SU-DHL-6 (cell line): ENCODE measurements at regions not wholly inside any gene's neighbourhood (a gene's known extent, or its start where the extent isn't known, plus 50 kb on each side); places are given as distances from the start of the nearest gene placed in this dataset.
A peak's percentile ranks its signal among the peaks of the same experiment; 100 is the strongest.

Experiments used
- H2AFZ ChIP-seq: fragments of 200-600 bp; sonication (generic); 2 replicates; pipeline ENCODE4 v1.6.1; 2014; ENCODE audit warnings: low read depth, mild to moderate bottlenecking, moderate library complexity, mixed read lengths, antibody characterized with exemption, low read length; ENCODE audit not compliant: severe bottlenecking
- H3F3A ChIP-seq: fragments of 200-600 bp; shearing (Covaris generic); 2 replicates; pipeline ENCODE4 v1.6.0; 2016; ENCODE audit warnings: antibody characterized with exemption, mild to moderate bottlenecking; ENCODE audit not compliant: insufficient read depth
- H3K27ac ChIP-seq: fragments of 200-600 bp; sonication (generic); 2 replicates; pipeline ENCODE4 v1.5.1; 2016; ENCODE audit warnings: low read depth, mild to moderate bottlenecking, low read length, moderate library complexity, mixed read lengths
- H3K27me3 ChIP-seq: fragments of 200-600 bp; sonication (generic), shearing (Covaris generic); 2 replicates; pipeline ENCODE4 v1.6.0; 2014; ENCODE audit warnings: mild to moderate bottlenecking, low read length
- H3K36me3 ChIP-seq: fragments of 200-600 bp; sonication (generic); 2 replicates; pipeline ENCODE4 v1.6.1; 2014; ENCODE audit warnings: mild to moderate bottlenecking, low read length, mixed read lengths
- H3K4me2 ChIP-seq: fragments of 300-600, 200-600 bp; shearing (Covaris generic), sonication (generic); 2 replicates; pipeline ENCODE4 v1.6.0; 2014; ENCODE audit warnings: low read length, low read depth, mild to moderate bottlenecking; ENCODE audit not compliant: poor library complexity, severe bottlenecking
- H3K4me3 ChIP-seq: fragments of 200-600 bp; sonication (generic); 2 replicates; pipeline ENCODE4 v1.5.1; 2014; ENCODE audit warnings: antibody characterized with exemption, low read length, mild to moderate bottlenecking, mixed read lengths; ENCODE audit not compliant: insufficient read depth, poor library complexity, severe bottlenecking
- H3K79me2 ChIP-seq: fragments of 200-600 bp; sonication (generic); 2 replicates; pipeline ENCODE4 v1.6.1; 2014; ENCODE audit warnings: mild to moderate bottlenecking, low read length, moderate library complexity; ENCODE audit not compliant: insufficient read depth
- H3K9ac ChIP-seq: fragments of 200-600 bp; sonication (generic); 2 replicates; pipeline ENCODE4 v1.7.0; 2014; ENCODE audit warnings: mild to moderate bottlenecking, low read length
- H3K9me2 ChIP-seq: fragments of 200-600 bp; sonication (generic); replicated peaks from 2 replicates; pipeline ENCODE4 v1.6.1; 2014; ENCODE audit warnings: low read length; ENCODE audit not compliant: insufficient read depth
- H3K9me3 ChIP-seq: fragments of 200-600 bp; sonication (generic); 2 replicates; pipeline ENCODE4 v1.6.1; 2014; ENCODE audit warnings: low read length, mixed read lengths; ENCODE audit not compliant: insufficient read depth
- H4K20me1 ChIP-seq: fragments of 200-600 bp; sonication (generic); 2 replicates; pipeline ENCODE4 v1.6.1; 2014; ENCODE audit warnings: low read depth, mild to moderate bottlenecking, antibody characterized with exemption, low read length, moderate library complexity, mixed read lengths
- EZH2phosphoT487 ChIP-seq: fragments of 200-600 bp; sonication (generic), shearing (Covaris generic); conservative IDR thresholded peaks from 2 replicates; pipeline ENCODE4 v1.6.1; 2018; ENCODE audit warnings: mild to moderate bottlenecking, antibody characterized with exemption, low read length, moderate library complexity, mixed read lengths
- TF ChIP-seq, protein P1 (sequence below): fragments of 200-600 bp; sonication (generic); IDR thresholded peaks from one replicate; pipeline ENCODE4 v1.5.1; 2017; ENCODE audit warnings: antibody characterized with exemption, mild to moderate bottlenecking, low read length, moderate library complexity; ENCODE audit not compliant: insufficient read depth, poor library complexity, severe bottlenecking

DNA sequence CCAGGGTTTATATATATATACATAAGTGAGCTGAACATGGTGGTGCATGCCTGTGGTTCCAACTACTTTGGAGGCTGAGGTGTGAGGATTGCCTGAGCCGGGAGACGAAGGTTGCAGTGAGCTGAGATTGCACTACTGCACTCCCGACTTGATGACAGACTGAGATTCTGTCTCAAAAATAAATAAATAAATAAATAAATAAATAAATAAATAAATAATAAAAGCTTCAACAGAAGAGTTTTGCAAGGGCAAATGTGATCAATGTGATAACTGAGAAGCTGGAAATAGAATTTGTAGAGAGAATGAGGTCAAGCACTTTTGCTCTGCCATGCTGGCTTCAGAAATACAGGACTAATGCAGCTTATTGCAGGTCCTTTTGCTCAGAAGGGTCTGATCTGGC lies 855.8 kb upstream of the PRMT6 start:
- H3K27me3 ChIP-seq = no peaks in the 10 kb centered on the region
- no peaks in the 10 kb centered on the region for H3K9me3 ChIP-seq
- H3K79me2 ChIP-seq = no peaks in the 10 kb centered on the region
- no peak overlapping the region for H3K4me2 ChIP-seq
- no peaks in the 10 kb centered on the region for H4K20me1 ChIP-seq
- no peak overlapping the region for H2AFZ ChIP-seq
- no peak overlapping the region for H3K9ac ChIP-seq
- H3K27ac ChIP-seq = no peak overlapping the region
- no peaks in the 10 kb centered on the region for H3F3A ChIP-seq
- no peaks in the 10 kb centered on the region for H3K36me3 ChIP-seq
- H3K4me3 ChIP-seq = no peak overlapping the region
- TF ChIP-seq, protein P1, sequence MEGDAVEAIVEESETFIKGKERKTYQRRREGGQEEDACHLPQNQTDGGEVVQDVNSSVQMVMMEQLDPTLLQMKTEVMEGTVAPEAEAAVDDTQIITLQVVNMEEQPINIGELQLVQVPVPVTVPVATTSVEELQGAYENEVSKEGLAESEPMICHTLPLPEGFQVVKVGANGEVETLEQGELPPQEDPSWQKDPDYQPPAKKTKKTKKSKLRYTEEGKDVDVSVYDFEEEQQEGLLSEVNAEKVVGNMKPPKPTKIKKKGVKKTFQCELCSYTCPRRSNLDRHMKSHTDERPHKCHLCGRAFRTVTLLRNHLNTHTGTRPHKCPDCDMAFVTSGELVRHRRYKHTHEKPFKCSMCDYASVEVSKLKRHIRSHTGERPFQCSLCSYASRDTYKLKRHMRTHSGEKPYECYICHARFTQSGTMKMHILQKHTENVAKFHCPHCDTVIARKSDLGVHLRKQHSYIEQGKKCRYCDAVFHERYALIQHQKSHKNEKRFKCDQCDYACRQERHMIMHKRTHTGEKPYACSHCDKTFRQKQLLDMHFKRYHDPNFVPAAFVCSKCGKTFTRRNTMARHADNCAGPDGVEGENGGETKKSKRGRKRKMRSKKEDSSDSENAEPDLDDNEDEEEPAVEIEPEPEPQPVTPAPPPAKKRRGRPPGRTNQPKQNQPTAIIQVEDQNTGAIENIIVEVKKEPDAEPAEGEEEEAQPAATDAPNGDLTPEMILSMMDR = no peak
- no peak for TF ChIP-seq EZH2phosphoT487
- H3K9me2 ChIP-seq = no peaks in the 10 kb centered on the region

GRCh38 chr1:106207185-106207584 lies 849.3 kb upstream of the PRMT6 start:
- Histone ChIP-seq H3K36me3 (no peaks in the 10 kb centered on the region), H4K20me1 (no peaks in the 10 kb centered on the region), H3K79me2 (no peaks in the 10 kb centered on the region), H3K27me3 (no peaks in the 10 kb centered on the region), H3K9ac (no peak overlapping the region), H3K9me2 (no peaks in the 10 kb centered on the region), H3K4me2 (no peak overlapping the region), H3F3A (no peaks in the 10 kb centered on the region), H3K9me3 (no peaks in the 10 kb centered on the region), H3K4me3 (no peak overlapping the region), H2AFZ (peak overlapping the region; percentile 34), H3K27ac (no peak overlapping the region)
- no peak for TF ChIP-seq EZH2phosphoT487
- TF ChIP-seq, protein P1 = no peak

GRCh38 chr1:106217765-106218164 lies 838.7 kb upstream of the PRMT6 start:
- Histone ChIP-seq H3K27me3 (no peaks in the 10 kb centered on the region), H3K27ac (no peak overlapping the region), H3K79me2 (no peaks in the 10 kb centered on the region), H3K4me2 (no peak overlapping the region), H4K20me1 (no peaks in the 10 kb centered on the region), H3K36me3 (no peaks in the 10 kb centered on the region), H2AFZ (no peak overlapping the region), H3K9ac (no peak overlapping the region), H3K9me2 (no peaks in the 10 kb centered on the region), H3K9me3 (no peaks in the 10 kb centered on the region), H3F3A (no peaks in the 10 kb centered on the region), H3K4me3 (no peak overlapping the region)
- TF ChIP-seq, protein P1 = no peak
- no peak for TF ChIP-seq EZH2phosphoT487
